K562 (cell line): ENCODE measurements at regions not wholly inside any gene's neighbourhood (a gene's known extent, or its start where the extent isn't known, plus 50 kb on each side); places are given as distances from the start of the nearest gene placed in this dataset.
A peak's percentile ranks its signal among the peaks of the same experiment; 100 is the strongest.

Experiments
- ATAC-seq: fragments of 200-7000 bp; cut with Tn5 transposase; 3 replicates; pipeline ENCODE4 v1.9.1; 2020; ENCODE audit warnings: moderate library complexity
- BruUV-seq: library from RNA; stranded (reverse); fragments of 400-500 nt; replicated peaks from 2 replicates; lab custom pipeline; 2021; lab: Mats Ljungman, UMichigan
- CTCF ChIA-PET: fragments of 300-600 bp; formaldehyde crosslinking; extraction: SDS; loops from one replicate; lab custom pipeline; 2021; ENCODE audit warnings: low intra/inter-chr PET ratio; lab: Yijun Ruan, JAX
- POLR2A ChIA-PET: fragments of 300-600, 350-650 bp; sonication (Branson Sonifier 250); formaldehyde crosslinking; extraction: SDS; loops from one replicate; lab custom pipeline; 2021; ENCODE audit warnings: antibody characterized with exemption, inconsistent platforms; lab: Yijun Ruan, JAX
- DNase-seq, 4 experiments: peaks; one replicate each; pipeline versions ENCODE4 v3.0.0 to v3.0.0-alpha.2; 2011 to 2018; ENCODE audit warnings: low spot score in 3 of 4, mixed read lengths in 3 of 4; ENCODE audit errors: extremely low read depth in 1 of 4
- FAIRE-seq: peaks from 2 replicates; lab custom pipeline; 2011; peaks lifted over from hg19 to GRCh38; lab: Jason Lieb, UNC
- H2AFZ ChIP-seq: 2 replicates; pipeline ENCODE4 v1.6.0; 2011; ENCODE audit warnings: low read depth, low read length, control low read depth, inconsistent platforms
- H3K27ac ChIP-seq: fragments of 200-600 bp; 3 replicates; pipeline ENCODE4 v1.8.0; 2011; ENCODE audit warnings: low read depth, mild to moderate bottlenecking, control low read depth, inconsistent platforms, low read length, moderate library complexity, mixed read lengths; ENCODE audit errors: extremely low read depth
- H3K27me3 ChIP-seq, 2 experiments: fragments of 300-600 bp in 1 of 2; 2 replicates in 1 of 2; 3 replicates in 1 of 2; pipeline versions ENCODE4 v1.6.0 to v1.8.0; 2011; ENCODE audit warnings: inconsistent platforms in 2 of 2, low read length in 2 of 2, mild to moderate bottlenecking in 1 of 2, mixed read lengths in 1 of 2, moderate library complexity in 1 of 2; ENCODE audit not compliant: control insufficient read depth in 2 of 2, insufficient read depth in 2 of 2
- H3K36me3 ChIP-seq: fragments of 300-600 bp; 3 replicates; pipeline ENCODE4 v1.8.0; 2011; ENCODE audit warnings: mild to moderate bottlenecking, low read length, inconsistent platforms; ENCODE audit not compliant: control insufficient read depth, insufficient read depth
- H3K4me1 ChIP-seq, 2 experiments: fragments of 200-600 bp in 1 of 2; replicated peaks in 1 of 2; 2 replicates in 1 of 2; 3 replicates in 1 of 2; pipeline versions ENCODE4 v1.5.1 to v1.8.0; 2011; ENCODE audit warnings: inconsistent platforms in 2 of 2, low read length in 2 of 2, mild to moderate bottlenecking in 1 of 2, mixed read lengths in 1 of 2, moderate library complexity in 1 of 2; ENCODE audit not compliant: control insufficient read depth in 2 of 2, insufficient read depth in 2 of 2
- H3K4me2 ChIP-seq: 2 replicates; pipeline ENCODE4 v1.6.1; 2011; ENCODE audit warnings: low read length, control low read depth, inconsistent platforms, mixed read lengths; ENCODE audit not compliant: insufficient read depth
- H3K4me3 ChIP-seq: fragments of 200-600 bp; sonication (generic), shearing (Covaris generic); 2 replicates; pipeline ENCODE4 v1.5.1; 2016; ENCODE audit warnings: control low read depth, inconsistent platforms
- H3K79me2 ChIP-seq: fragments of 200-600 bp; 3 replicates; pipeline ENCODE4 v1.8.0; 2011; ENCODE audit warnings: low read length, inconsistent platforms; ENCODE audit not compliant: control insufficient read depth, insufficient read depth
- H3K9ac ChIP-seq, 2 experiments: 2 replicates each; pipeline versions ENCODE4 v1.6.0 to v1.6.1; 2011; ENCODE audit warnings: low read depth in 2 of 2, low read length in 2 of 2, control low read depth in 1 of 2, inconsistent platforms in 1 of 2, mild to moderate bottlenecking in 1 of 2, mixed read lengths in 1 of 2; ENCODE audit not compliant: insufficient read depth in 1 of 2
- H3K9me1 ChIP-seq: one replicate; pipeline ENCODE4 v1.6.0; 2011; ENCODE audit warnings: inconsistent platforms, mild to moderate bottlenecking, low read length, moderate library complexity; ENCODE audit not compliant: control insufficient read depth, insufficient read depth
- H3K9me3 ChIP-seq: replicated peaks from 2 replicates; pipeline ENCODE4 v1.5.1; 2011; ENCODE audit warnings: low read depth, low read length, inconsistent platforms; ENCODE audit not compliant: control insufficient read depth, insufficient read depth
- H4K20me1 ChIP-seq: replicated peaks from 2 replicates; pipeline ENCODE4 v1.6.1; 2011; ENCODE audit warnings: low read length, inconsistent platforms, mixed read lengths; ENCODE audit not compliant: control insufficient read depth, insufficient read depth
- NCOA4 ChIP-seq: fragments of 450-650 bp; IDR thresholded peaks from 2 replicates; pipeline ENCODE4 v1.6.1; 2018; ENCODE audit warnings: mild to moderate bottlenecking; ENCODE audit not compliant: partially characterized antibody
- WGBS: fragments of 100-300 bp; shearing (Covaris generic); methylation state at CpG from one replicate; pipeline ENCODE4 v1.1.6; 2016; ENCODE audit warnings: low coverage, mixed read lengths; ENCODE audit not compliant: insufficient coverage; ENCODE audit errors: missing lambda C conversion rate; 5-methylcytosine and 5-hydroxymethylcytosine counted together
- in situ Hi-C: fragments of 300-500 bp; cut with MboI; formaldehyde crosslinking; loops from 4 replicates; pipeline ENCODE4 v1.15.0; 2018; ENCODE audit warnings: inconsistent platforms, mixed read lengths
- intact Hi-C: fragments of 100-400 bp; cut with micrococcal nuclease; formaldehyde crosslinking; loops from 2 replicates; pipeline ENCODE4 v1.14.2; 2022
- TF ChIP-seq, protein P1 (sequence below): fragments of 450-650 bp; formaldehyde crosslinking; IDR thresholded peaks from 2 replicates; pipeline ENCODE4 v1.4.0; 2020; ENCODE audit warnings: mild to moderate bottlenecking, mixed read lengths

DNA sequence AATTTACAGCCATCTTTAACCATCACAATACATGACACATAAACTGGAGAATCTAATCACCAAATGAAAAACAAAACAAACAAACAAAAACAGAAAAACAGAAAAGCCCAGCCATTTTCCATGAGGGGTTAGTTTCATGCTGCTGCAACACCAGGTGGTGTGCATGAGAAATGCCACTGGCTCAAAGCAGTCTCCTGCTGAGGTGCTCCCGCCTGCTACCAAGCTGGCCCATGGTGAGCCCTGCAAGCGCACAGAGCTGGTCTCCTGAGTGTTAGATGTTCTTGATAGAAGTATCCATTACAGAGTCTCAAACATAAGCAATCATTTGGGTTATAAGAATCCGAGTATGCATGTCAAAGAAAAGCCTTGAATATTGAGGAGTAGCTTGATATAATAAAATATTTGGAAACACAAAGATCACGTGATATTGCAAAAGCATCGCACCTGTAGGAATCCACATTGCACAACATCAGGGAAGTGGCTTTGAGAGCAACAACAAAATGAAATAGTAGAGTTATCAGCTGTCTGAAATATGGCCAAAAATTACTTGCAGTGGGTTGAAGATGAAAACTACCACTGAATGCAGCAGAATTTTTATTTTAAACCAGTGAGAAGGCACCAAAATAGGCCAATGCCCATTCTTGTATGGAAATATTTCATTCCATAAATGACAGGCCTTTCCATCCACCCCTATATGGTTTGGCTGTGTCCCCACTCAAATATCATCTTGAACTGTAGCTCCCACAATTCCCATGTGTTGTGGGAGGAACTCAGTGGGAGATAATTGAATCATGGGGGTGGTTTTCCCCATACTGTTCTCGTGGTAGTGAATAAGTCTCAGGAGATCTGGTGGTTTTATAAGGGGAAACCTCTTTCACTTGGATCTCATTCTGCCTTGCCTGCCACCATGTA, 194.8 kb downstream of the SYK start:
- in situ Hi-C loops (no loop called here), intact Hi-C loops (no loop called here)
- CTCF ChIA-PET, result no interaction called here
- Histone ChIP-seq H3K27me3 (no peaks in the 10 kb centered on the region), H3K4me3 (no peak overlapping the region), H3K79me2 (no peaks in the 10 kb centered on the region), H3K27ac (no peak overlapping the region), H3K9ac (no peak overlapping the region), H3K4me1 (peaks cover 0 to 2% of the 10 kb centered on the region in 2 experiments; a peak in 3 of 5 replicates), H3K4me2 (no peak overlapping the region), H3K36me3 (no peaks in the 10 kb centered on the region), H4K20me1 (no peaks in the 10 kb centered on the region), H3K9me1 (no peaks in the 10 kb centered on the region), H2AFZ (no peak overlapping the region), H3K9me3 (no peaks in the 10 kb centered on the region)
- BruUV-seq, result no TSS peak
- POLR2A ChIA-PET, result no interaction called here
- DNase-seq, result no peak
- ATAC-seq, result no peak
- WGBS, result 0% methylated on average over 6 of the region's 6 CpGs
- FAIRE-seq, result no peak
- no peak for TF ChIP-seq NCOA4
- TF ChIP-seq, protein P1, sequence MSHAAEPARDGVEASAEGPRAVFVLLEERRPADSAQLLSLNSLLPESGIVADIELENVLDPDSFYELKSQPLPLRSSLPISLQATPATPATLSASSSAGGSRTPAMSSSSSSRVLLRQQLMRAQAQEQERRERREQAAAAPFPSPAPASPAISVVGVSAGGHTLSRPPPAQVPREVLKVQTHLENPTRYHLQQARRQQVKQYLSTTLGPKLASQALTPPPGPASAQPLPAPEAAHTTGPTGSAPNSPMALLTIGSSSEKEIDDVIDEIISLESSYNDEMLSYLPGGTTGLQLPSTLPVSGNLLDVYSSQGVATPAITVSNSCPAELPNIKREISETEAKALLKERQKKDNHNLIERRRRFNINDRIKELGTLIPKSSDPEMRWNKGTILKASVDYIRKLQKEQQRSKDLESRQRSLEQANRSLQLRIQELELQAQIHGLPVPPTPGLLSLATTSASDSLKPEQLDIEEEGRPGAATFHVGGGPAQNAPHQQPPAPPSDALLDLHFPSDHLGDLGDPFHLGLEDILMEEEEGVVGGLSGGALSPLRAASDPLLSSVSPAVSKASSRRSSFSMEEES (CRISPR knock-in tag), result peak; percentile 52
- TF ChIP-seq, all 486 proteins: peak for 1
